Testis (tissue), 2 donors: ENCODE measurements at regions not wholly inside any gene's neighbourhood (a gene's known extent, or its start where the extent isn't known, plus 50 kb on each side); places are given as distances from the start of the nearest gene placed in this dataset.

ENCODE experiments used
- POLR2A ChIP-seq: fragments of 450-650 bp; IDR thresholded peaks from one replicate; pipeline ENCODE4 v1.6.1; 2017; ENCODE audit warnings: antibody characterized with exemption, mild to moderate bottlenecking, moderate library complexity
- TF ChIP-seq, protein P1 (sequence below), 3 experiments: fragments of 450-650 bp in 2 of 3; fragments of 200-600 bp in 1 of 3; sonication (generic) in 1 of 3; IDR thresholded peaks; one replicate each; pipeline ENCODE4 v1.5.1; 2016 to 2019; ENCODE audit warnings: antibody characterized with exemption in 3 of 3, mild to moderate bottlenecking in 2 of 3, moderate library complexity in 1 of 3

DNA sequence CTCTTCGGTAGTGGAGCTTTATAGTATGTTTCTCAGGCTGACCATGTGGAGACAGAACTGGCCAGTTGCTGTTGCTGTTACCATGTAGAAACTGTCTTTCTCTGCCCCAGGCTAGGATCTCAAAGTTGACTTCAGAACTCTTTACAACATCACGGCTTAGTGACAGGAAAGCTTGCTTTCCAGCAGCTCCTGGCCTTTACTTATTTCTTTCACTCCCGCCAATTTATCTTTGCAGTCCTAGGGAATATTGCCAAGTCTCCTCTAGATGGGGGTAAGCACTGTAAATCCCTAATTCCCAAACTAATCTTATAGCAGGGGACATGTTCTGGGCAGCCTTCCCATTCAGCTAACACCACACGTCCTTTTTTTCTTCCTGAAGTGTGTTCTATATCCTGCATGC lies 631.6 kb downstream of the SPRY1 start:
- TF ChIP-seq, protein P1, sequence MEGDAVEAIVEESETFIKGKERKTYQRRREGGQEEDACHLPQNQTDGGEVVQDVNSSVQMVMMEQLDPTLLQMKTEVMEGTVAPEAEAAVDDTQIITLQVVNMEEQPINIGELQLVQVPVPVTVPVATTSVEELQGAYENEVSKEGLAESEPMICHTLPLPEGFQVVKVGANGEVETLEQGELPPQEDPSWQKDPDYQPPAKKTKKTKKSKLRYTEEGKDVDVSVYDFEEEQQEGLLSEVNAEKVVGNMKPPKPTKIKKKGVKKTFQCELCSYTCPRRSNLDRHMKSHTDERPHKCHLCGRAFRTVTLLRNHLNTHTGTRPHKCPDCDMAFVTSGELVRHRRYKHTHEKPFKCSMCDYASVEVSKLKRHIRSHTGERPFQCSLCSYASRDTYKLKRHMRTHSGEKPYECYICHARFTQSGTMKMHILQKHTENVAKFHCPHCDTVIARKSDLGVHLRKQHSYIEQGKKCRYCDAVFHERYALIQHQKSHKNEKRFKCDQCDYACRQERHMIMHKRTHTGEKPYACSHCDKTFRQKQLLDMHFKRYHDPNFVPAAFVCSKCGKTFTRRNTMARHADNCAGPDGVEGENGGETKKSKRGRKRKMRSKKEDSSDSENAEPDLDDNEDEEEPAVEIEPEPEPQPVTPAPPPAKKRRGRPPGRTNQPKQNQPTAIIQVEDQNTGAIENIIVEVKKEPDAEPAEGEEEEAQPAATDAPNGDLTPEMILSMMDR (IDR thresholded peaks at IDR 0.05): no peak
- no peak for TF ChIP-seq POLR2A
